H1 (cell line): ENCODE measurements at regions not wholly inside any gene's neighbourhood (a gene's known extent, or its start where the extent isn't known, plus 50 kb on each side); places are given as distances from the start of the nearest gene placed in this dataset.

ENCODE experiments used
- CREB1 ChIP-seq: IDR thresholded peaks from 2 replicates; pipeline ENCODE4 v1.6.1; 2012; ENCODE audit warnings: inconsistent platforms
- CTCF ChIP-seq, 3 experiments: IDR thresholded peaks; 1 replicate in 2 of 3; 2 replicates in 1 of 3; pipeline versions ENCODE4 v1.5.1 to v1.6.1; 2011; ENCODE audit warnings: low read length in 3 of 3, mild to moderate bottlenecking in 3 of 3, inconsistent platforms in 2 of 3, low read depth in 1 of 3, moderate library complexity in 1 of 3; ENCODE audit not compliant: insufficient read depth in 1 of 3; ENCODE audit errors: control extremely low read depth in 1 of 3
- EZH2 ChIP-seq: fragments of 200-600 bp; sonication (generic); IDR thresholded peaks from 2 replicates; pipeline ENCODE4 v1.7.1; 2012; ENCODE audit warnings: low read depth, mild to moderate bottlenecking, moderate library complexity, low read length, inconsistent platforms; ENCODE audit not compliant: severe bottlenecking
- FOSL1 ChIP-seq: IDR thresholded peaks from 2 replicates; pipeline ENCODE4 v1.6.1; 2011; ENCODE audit warnings: mild to moderate bottlenecking, low read depth, low read length, moderate library complexity; ENCODE audit not compliant: insufficient read depth
- JUN ChIP-seq: IDR thresholded peaks from 2 replicates; pipeline ENCODE4 v1.6.1; 2011; ENCODE audit warnings: low read depth, mild to moderate bottlenecking, improper control_type of control experiment, low read length
- JUND ChIP-seq: IDR thresholded peaks from 2 replicates; pipeline ENCODE4 v1.6.1; 2011; ENCODE audit warnings: mild to moderate bottlenecking, improper control_type of control experiment, low read length
- MAFK ChIP-seq: IDR thresholded peaks from 2 replicates; pipeline ENCODE4 v1.6.1; 2012; ENCODE audit warnings: low read depth, mild to moderate bottlenecking, improper control_type of control experiment, low read length
- POLR2A ChIP-seq, 2 experiments: IDR thresholded peaks; 1 replicate in 1 of 2; 2 replicates in 1 of 2; pipeline ENCODE4 v1.6.1; 2011; ENCODE audit warnings: low read depth in 2 of 2, low read length in 2 of 2, mild to moderate bottlenecking in 2 of 2; ENCODE audit errors: control extremely low read depth in 1 of 2
- POLR2AphosphoS5 ChIP-seq: IDR thresholded peaks from 2 replicates; pipeline ENCODE4 v1.6.1; 2011; ENCODE audit warnings: low read depth, low read length
- RAD21 ChIP-seq, 2 experiments: IDR thresholded peaks in 1 of 2; conservative IDR thresholded peaks in 1 of 2; 2 replicates each; pipeline ENCODE4 v1.6.1; 2011; ENCODE audit warnings: low read depth in 2 of 2, low read length in 2 of 2, improper control_type of control experiment in 1 of 2, inconsistent platforms in 1 of 2, mild to moderate bottlenecking in 1 of 2, moderate library complexity in 1 of 2
- RFX5 ChIP-seq: IDR thresholded peaks from 2 replicates; pipeline ENCODE4 v1.6.1; 2011; ENCODE audit warnings: low read depth, low read length, improper control_type of control experiment, borderline replicate concordance
- RXRA ChIP-seq: IDR thresholded peaks from 2 replicates; pipeline ENCODE4 v1.6.1; 2011; ENCODE audit warnings: low read depth, mild to moderate bottlenecking, low read length, moderate library complexity; ENCODE audit not compliant: insufficient read depth
- TF ChIP-seq, protein P1 (sequence below): IDR thresholded peaks from 2 replicates; pipeline ENCODE4 v1.6.1; 2012; ENCODE audit warnings: low read length, inconsistent platforms

- TF ChIP-seq CTCF (IDR thresholded peaks at IDR 0.05; ENCODE audit: control extremely low read depth in 1 of 3, insufficient read depth in 1 of 3, low read depth in 1 of 3, low read length in 3 of 3) = no peak
- TF ChIP-seq FOSL1 = no peak
- TF ChIP-seq JUND = no peak
- TF ChIP-seq RAD21 (IDR thresholded peaks at IDR 0.05 in 1 of 2, conservative IDR thresholded peaks at IDR 0.05 in 1 of 2; ENCODE audit: low read depth in 2 of 2, low read length in 2 of 2) = no peak
- TF ChIP-seq POLR2A (IDR thresholded peaks at IDR 0.05; ENCODE audit: control extremely low read depth in 1 of 2, low read depth in 2 of 2, low read length in 2 of 2) = no peak
- no peak for TF ChIP-seq RFX5
- no peak for TF ChIP-seq CREB1
- TF ChIP-seq POLR2AphosphoS5 = no peak
- no peak for TF ChIP-seq EZH2
- no peak for TF ChIP-seq MAFK
- TF ChIP-seq, protein P1, sequence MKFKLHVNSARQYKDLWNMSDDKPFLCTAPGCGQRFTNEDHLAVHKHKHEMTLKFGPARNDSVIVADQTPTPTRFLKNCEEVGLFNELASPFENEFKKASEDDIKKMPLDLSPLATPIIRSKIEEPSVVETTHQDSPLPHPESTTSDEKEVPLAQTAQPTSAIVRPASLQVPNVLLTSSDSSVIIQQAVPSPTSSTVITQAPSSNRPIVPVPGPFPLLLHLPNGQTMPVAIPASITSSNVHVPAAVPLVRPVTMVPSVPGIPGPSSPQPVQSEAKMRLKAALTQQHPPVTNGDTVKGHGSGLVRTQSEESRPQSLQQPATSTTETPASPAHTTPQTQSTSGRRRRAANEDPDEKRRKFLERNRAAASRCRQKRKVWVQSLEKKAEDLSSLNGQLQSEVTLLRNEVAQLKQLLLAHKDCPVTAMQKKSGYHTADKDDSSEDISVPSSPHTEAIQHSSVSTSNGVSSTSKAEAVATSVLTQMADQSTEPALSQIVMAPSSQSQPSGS = no peak
- TF ChIP-seq RXRA = no peak
- no peak for TF ChIP-seq JUN
Observed at GRCh38 chr11:37442576-37442975, 844.5 kb upstream of the RAG2 start.
